ENCODE measurements at regions not wholly inside any gene's neighbourhood (a gene's known extent, or its start where the extent isn't known, plus 50 kb on each side); places are given as distances from the start of the nearest gene placed in this dataset.

DNA sequence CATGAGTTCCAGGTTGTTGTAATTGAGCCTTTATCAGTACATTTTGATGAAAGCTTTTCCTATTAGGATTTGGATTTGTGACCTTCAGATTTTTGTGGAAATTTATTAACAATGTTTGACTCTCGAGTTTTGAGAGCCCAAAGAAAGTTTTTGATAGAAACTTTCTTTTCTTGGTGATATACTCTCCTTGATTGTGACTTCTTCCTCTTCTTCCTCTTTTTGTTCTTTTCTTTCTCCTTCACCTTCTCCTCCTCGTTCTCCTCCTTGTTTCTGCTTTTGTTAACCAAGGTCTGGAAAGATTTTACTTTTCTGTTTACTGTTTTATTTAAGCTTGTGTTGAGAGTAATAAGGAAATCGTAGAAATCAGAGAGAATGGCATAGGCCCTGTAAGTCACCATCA is 182.4 kb downstream of the TRIM27 start:
- DNase-seq: no peak

DNA sequence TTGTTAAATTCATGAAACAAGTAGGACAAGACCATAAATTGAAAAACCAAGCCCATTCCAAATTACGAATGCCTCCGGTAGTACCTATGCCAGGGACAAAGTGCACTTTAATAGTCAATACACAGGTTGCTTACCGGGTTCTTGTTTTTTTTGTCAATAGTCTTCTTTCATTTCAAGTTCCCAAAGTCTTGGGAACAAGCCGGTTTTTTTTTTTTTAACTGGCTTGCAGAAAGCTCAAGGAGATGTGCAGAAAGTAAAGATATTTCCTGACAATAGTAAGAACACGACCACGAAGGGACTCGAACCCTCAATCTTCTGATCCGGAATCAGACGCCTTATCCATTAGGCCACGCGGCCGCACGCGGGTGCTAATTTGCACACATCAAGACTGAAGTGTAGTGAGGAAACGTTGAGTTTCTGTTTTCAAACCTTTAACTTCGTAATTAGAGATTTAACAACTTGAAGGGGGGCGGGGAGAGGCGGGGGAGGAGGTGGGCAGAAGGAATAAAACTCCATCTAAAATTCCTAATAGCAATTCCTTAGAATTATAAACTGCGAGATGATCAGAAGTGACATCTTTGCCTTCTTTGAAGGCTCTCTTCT is 181.0 kb downstream of the TRIM27 start:
- no peak for DNase-seq

DNA sequence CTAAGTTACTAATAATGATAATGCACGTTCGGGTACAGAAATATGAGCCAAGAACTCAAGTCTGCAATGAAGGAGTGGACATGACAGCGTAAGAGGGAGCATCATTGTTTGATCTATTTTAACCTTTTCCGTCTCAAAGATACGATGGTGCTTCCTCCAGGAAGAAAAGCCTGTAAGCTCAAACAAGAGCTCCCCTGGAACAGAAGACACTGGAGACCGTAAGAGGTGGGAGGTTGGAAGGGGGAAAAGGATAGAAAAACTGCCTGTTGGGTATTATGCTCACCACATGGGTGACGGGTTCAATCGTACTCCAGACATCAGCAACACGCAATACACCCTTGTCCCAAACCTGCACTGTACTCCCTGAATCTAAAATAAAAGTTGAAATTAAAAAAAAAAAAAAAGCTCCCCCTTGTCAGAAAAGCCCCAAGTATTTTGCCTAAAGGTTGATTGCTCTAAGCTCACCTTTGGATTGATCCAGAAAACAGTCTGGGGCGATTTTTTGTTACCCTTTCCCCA is 180.5 kb downstream of the TRIM27 start:
- DNase-seq: no peak

DNA sequence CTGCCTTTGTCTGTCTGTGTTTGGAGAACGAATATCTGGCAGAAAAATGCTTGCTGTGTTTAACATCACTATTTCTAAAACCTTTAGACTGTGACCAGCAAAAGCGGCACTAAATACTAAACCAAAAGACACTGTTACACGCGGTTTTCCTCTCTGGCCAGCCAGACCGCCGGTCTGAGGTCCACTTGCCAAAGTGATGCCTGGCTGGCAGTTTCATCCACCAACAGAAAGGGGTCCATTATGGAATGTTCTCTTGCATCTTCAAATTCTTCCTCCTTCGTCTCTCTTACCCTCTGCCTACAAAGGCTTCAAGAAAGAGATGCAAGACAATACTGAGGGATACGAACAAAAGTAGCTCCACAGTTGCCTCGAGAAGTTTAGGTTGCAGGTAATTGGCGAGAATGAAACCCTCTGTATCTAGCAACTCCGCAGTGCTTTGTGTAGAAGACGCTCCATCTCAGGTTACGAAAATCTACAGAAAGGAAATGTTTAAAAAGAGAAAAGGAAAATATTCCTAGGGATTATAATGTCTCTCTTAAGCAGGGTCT is 176.6 kb downstream of the TRIM27 start:
- DNase-seq: no peak

DNA sequence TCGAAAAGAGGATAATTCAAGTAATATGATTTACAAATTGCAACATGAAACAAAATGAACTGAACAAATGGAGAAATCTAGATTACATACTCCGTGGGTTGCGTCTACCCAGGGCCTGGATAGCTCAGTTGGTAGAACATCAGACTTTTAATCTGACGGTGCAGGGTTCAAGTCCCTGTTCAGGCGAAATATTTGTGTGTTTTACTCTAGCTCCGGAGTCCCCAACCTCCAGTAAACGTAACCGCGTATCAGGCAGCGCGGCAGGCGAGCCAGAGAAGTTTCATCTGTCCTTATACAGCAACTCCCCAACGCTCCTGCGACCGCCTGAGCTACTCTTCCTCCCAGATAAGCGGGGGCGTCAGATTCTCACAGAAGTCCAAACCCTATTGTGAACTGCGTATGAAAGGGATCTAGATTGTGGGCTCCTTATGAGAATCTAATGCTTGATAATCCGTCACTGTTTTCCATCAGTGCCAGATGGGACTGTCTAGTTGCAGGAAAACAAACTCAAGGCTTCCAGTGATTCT is 176.1 kb downstream of the TRIM27 start:
- DNase-seq: no peak

DNA sequence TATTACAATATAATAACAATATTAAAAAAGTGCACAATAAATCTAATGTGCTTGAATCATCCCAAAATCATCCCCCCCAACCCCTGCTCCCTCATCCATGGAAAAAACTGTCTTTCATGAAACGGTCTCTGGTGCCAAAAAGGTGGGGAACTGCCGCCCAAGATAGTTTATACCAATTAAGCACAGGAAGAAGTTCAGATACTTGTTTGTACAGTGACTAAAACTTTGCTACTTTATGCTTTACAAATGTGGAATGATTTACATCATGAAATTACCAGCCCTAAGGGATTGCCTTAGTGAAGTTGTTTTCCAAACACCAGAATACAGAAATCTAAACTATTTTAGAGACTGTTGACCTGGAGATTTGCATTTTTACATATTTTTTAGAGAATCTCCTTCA is 175.6 kb downstream of the TRIM27 start:
- no peak for DNase-seq

DNA sequence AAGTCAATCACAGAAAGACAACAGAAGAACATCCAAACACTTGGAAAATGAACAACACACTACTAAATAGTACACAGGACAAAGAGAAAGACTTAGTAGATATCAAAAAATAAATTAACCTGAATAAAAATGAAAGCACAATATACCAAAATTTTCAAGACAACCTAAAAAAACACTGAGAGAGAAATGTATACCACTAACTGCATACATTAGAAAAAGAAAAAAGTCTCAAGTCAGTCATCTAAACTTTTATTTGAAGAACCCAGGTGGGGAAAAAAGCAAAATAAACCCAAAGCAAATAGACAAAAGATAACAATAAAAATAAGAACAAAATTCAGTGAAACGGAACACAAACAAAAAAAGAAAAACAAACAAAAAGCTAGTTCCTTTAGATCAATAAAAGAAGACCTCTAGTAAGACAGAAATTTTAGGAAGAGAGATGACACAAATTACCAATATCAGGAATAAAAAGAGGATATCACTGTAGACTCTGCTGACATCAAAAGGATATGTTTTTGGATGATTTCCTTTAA is 172.8 kb downstream of the TRIM27 start:
- no peak for DNase-seq

DNA sequence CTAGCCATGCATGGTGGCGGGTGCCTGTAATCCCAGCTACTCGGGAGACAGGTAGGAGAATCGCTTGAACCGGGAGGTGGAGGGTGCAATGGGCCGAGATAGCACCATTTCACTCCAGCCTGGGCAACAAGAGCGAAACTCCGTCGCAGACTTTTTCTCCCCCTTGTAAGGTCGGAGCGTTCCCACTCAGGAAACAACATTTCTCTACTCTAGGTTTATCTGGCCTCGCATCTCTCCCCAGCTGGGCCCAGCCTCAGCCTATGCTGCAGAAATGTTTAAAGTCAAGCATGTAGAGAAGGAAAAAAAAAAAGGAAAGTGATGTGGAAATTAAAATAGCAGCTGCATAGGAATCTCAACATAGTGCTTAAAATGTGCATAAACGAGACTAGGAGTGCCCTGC is 172.3 kb downstream of the TRIM27 start:
- no peak for DNase-seq

DNA sequence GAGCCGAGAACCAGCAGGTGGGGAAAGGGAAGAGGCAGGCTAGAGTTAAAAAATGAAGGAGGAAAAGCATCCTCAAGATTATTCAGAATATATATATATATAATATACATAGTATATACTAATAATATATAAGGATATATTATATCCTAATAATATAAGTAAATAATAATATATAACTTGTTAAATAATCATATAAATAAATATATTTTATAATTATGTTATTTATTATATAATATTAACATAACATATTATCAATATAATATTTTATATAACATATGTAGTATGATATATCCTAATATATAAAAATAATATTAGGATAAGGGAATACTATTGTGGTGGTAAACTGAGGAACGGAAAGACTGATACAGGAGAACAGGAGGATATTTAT is 171.8 kb downstream of the TRIM27 start:
- no peak for DNase-seq

DNA sequence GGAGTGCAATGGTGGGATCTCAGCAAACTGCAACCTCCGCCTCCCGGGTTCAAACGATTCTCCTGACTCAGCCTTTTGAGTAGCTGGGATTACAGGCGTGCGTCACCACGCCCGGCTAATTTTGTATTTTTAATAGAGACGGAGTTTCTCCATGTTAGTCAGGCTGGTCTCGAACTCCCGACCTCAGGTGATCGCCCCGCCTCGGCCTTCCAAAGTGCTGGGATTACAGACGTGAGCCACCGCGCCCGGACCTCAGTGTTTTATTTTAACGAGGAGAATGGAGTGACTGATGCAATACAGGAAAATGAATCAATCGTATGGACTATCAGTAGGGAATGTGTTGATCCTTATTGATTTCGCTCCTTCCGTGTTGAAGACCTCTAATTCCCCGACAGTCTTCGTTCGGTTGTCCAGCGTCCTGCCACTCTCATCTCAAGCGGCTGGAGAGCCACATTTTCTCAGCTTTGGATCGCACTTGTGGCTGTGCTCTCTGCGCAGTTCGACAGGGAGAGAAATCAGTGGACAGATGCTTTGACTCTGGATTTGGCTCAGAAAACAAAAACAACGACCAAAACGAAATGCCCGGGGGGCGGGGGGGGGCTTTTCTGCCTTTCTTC is 166.2 kb downstream of the TRIM27 start:
- DNase-seq: no peak

DNA sequence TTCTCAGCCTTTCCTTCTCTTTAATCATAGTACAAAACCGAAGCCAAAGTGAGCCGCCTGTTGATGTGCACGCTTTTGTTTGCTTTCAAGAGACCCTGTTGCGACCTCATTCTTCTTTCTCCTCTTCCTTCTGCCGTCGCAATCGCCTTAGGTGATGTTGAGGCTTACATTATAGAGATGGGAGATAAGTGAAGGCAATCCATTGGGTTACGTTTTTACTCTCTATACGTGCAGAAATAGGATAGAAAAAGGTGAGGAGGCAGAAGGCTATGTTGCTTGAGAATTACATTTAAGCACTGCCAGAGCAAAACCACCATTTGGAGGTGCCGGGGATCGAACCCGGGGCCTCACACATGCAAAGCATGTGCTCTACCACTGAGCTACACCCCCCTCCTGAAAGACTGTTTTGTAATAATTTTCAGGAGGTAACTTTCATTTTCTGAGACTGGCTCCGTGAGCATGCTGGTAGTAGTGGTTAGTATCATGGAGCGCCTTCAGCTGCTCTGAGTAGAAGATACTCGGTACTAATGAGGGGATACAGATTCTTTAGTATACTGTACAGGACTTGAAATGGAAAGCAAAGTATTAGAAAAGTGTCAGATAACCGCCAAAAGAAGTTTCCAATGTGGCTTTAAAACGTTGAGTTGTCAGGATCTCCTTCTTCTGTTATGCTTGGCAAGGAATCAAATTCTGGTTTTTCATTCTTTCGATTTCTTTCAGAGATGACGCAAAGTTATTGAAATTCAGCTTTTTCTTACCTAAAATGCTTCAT is 165.6 kb downstream of the TRIM27 start:
- no peak for DNase-seq

DNA sequence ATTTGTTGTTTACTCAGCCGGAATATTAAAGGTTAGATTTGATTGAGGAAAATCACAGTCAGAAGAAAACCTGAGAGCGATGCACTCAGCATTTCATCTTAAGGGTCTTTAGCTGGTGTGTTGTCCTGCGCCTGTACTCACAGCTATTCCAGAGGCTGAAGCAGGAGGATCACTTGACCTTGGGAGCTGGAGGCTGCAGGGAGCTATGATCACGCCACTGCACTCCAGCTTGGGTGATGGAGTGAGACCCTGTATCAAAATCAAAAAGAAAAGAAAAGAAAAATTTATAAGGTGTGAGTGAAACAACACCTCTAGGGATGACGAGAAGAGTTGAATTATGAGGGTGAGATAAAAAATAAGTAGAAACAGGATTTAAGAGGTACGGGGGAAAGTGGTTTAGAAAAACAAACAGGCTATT is 165.0 kb downstream of the TRIM27 start:
- DNase-seq: no peak

DNA sequence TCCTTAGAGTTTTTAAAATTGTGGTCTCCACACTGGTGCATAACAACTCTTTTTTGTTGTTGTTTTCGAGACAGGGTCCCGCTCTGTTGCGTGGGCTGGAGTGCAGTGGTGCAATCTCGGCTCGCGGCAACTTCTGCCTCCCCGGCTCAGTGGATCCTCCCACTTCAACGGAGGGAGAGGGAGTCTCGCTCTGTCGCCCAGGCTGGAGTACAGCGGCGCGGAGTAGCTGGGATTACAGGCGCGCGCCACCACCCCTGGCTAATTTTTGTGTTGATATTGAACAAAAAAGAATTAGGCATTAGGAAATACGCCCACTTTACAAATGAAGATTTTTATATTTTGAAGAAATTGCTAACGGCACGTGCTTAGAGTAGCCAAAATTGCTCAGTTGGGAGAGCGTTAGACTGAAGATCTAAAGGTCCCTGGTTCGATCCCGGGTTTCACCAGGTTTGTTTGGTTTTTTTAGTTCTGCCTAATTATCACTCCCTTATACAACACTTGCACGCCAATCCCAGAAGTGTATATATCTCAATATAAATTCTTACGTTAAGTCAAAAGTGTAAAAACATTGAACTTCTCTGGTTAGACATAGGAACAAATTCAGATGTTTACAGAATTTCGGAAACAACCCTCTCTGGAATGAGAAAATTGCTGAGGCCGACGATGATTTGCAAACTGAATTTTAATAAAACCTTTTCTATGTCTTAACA is 159.6 kb downstream of the TRIM27 start:
- no peak for DNase-seq

DNA sequence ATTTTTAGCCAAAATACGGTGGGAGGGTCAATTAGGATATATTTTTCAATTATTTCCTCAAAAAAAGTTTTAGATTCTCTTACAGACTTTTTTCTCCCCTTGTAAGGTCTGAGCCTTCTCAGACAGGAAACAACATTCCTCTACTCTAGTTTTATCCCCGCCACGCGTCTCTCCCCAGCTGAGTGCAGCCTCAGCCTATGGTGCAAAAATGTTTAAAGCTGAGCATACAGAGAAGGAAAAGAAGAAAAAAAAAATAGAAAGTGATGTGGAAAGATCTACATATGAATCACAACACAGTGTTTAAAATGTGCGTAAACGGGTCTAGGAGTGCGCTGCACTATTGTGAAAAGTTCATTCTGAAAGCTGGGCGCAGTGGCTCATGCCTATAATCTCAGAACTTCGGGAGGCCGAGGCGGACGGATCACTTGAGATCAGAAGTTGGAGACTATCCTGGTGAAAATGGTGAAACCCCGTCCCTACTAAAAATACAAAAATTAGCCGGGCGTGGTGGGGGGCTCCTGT is 159.0 kb downstream of the TRIM27 start:
- no peak for DNase-seq

DNA sequence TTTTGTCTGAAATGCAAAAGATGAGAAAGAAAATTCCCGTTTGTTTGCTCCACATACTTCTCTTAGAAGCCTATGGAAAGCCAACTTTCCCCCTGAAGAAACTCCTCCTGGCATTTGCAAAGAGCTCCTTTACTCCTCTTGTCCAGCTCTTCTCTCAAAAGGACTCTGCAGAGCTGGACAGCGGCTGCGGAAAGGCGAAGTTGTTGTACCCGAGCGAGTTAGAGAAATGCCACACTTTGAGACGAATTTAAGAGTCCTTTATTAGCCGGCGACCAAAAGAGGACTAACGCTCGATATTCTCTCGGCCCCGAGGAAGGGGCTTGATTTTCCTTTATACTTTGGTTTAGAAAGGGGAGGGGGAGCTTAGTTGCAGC is 157.8 kb downstream of the TRIM27 start:
- DNase-seq: no peak

DNA sequence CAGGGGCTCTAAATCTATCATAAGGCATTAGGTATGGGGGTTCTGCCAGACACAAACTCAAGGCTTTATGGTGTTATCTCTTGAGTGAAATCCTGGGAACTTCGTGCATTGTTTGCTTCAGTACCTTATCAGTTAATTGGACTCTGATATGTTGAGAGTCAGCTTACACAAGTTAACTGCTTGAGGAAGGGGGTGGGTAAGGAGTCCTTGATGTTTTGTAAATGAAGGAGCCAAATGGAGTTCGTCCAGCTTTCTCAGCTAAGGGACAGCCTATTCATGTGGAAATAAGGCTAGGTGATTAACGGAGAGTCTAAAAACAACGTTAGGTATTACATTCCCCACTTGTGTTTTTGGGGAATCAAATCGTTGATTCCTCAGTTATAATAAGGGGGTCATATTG is 157.4 kb downstream of the TRIM27 start:
- no peak for DNase-seq

DNA sequence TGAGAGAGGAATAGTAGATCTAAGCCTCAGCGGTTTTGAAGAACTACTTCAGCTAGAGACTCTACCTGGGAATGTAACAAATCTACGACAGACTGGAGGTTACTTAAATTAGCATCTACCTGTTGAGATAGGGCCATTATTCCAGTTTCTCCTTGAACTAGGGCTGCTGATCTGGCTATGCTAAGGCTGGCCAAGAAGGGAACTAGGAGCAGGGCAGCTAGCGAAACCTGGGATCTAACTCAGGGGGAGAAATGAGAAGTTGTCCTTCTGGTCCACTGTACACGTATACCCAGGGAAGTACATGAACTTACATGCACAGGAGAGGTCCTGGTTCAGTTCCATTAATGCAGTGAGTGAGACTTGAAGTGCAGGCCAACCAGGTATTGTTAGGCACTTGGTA is 156.7 kb downstream of the TRIM27 start:
- no peak for DNase-seq

DNA sequence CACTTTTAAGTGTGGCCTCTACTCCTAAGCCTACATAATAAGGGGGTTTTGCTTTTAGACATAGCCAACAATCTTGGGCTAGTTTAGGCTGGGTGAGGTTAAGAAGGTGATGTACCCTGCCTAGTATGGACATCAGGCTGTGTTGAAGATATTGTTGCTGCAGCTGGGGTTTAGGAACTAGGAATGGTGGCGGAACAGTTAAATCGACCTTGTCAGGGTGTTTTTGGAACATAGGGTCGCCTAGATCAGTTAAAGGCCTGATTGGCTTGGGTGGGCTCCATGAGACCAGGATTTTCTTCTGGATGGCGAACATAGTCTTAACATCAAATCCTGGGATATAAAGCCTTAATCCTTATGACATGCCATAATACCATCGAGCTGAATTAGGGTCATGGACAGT is 156.1 kb downstream of the TRIM27 start:
- DNase-seq: no peak

DNA sequence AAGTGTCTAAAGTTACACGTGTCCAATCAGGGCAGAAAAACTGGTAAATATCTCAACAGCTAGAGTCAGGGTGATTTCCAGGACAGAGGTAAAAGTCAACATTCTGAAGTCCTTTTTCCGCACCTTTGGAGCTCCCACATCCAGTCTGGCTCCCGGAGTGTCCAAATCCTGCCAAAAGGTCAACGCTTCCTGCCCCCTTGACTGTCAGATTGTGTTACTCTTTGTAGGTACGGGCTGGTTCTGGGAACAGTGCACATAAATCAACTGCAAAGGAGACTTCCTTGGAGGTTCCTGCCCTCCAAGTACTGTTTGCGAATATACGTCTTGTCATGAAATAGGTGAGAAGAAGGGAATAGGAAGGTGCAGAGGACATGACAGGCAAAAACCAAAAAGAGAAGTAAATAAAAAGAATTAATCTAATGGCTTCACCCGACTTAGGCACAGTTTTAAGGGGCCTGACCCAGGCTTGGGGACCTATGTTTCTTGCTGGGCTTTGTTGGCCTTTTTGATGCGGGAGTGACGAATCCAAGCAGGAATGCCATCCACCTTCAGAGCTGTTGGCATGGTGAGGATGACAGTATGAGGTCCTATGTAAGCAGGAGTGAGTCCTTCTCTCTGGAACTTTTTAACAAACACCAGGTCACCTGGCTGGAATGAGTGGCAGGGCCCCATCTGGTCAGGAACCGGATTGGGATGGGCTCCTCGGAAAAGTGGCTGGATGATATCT is 155.4 kb downstream of the TRIM27 start:
- no peak for DNase-seq

DNA sequence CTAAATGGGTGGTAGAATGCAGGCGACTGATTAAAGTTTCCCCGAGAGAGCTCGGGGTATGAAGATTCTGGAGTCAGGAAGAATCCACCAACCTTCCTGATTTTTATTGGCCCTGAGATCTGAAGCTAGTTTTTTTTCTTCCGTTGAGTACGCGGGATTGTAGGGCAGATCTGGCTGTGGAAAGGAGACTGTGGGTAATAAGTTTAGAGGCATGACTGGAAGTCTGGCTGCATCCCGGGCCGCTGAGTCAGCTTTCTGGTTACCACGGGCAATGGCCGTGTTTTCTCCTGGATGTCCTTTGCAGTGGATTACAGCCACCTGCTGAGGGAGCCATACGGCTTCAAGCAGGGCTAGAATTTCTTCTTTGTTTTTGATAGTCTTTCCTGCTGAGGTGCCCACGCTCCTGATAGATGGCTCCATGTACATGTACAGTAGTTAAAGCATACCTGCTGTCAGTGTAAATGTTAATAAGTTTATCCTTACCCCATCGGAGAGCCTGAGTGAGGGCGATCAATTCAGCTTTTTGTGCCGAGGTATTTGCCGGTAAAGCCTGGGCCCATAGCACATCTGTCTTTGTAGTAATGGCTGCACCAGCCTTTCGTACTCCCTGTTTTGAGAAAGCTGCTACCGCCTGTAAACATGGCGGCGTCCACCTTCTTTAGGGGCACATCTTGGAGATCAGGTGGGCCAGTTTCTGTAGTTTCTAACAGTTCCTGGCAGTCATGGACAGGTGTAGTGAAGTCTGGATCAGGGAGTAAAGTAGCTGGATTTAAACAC is 154.0 kb downstream of the TRIM27 start:
- no peak for DNase-seq

DNA sequence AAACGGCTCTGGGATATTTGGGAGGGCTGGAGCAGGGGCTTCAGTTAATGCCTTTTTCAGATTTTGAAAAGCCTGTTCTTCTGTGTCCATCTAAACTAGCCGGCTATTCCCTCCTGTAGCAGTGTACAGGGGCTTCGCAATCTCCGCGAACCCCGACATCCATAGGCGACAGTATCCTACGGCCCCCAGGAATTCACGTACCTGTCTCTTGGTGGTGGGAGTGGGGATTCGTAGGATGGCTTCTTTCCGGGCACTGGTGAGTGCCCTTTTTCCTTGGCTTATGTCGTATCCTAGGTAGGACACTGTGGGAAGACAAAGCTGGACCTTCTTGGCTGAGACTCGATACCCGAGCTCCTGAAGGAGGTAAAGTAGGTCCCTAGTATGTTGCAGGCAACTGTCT is 153.1 kb downstream of the TRIM27 start:
- no peak for DNase-seq
